ENCODE measurements at regions not wholly inside any gene's neighbourhood (a gene's known extent, or its start where the extent isn't known, plus 50 kb on each side); places are given as distances from the start of the nearest gene placed in this dataset.
A peak's percentile ranks its signal among the peaks of the same experiment; 100 is the strongest.

GRCh38 chr4:110900213-110900769 lies 277.4 kb upstream of the PITX2 start:
- no peak for DNase-seq

- DNase-seq = no peak
Measured at GRCh38 chr4:110902500-110902899, 279.6 kb upstream of the PITX2 start.

GRCh38 chr4:110904435-110905065 lies 281.7 kb upstream of the PITX2 start:
- DNase-seq = peak in 1 of 2 experiments; percentile 42

GRCh38 chr4:110905367-110905766 lies 282.5 kb upstream of the PITX2 start:
- DNase-seq = no peak

- no peak for DNase-seq
Measured at GRCh38 chr4:110907801-110908313, 285.0 kb upstream of the PITX2 start.

GRCh38 chr4:110914791-110915190 lies 291.9 kb upstream of the PITX2 start:
- no peak for DNase-seq

- no peak for DNase-seq
Measured at GRCh38 chr4:110915301-110915700, 292.4 kb upstream of the PITX2 start.

GRCh38 chr4:110916505-110916904 lies 293.6 kb upstream of the PITX2 start:
- no peak for DNase-seq

- no peak for DNase-seq
Measured at GRCh38 chr4:110917835-110918234, 295.0 kb upstream of the PITX2 start.

- DNase-seq = no peak
Measured at GRCh38 chr4:110920990-110921389, 298.1 kb upstream of the PITX2 start.

GRCh38 chr4:110924761-110925160 lies 301.9 kb upstream of the PITX2 start:
- DNase-seq = no peak

- DNase-seq = no peak
Measured at GRCh38 chr4:110926841-110927400, 304.0 kb upstream of the PITX2 start.

- no peak for DNase-seq
Measured at GRCh38 chr4:110933341-110933740, 310.5 kb upstream of the PITX2 start.

- DNase-seq = no peak
Measured at GRCh38 chr4:110944501-110944900, 321.6 kb upstream of the PITX2 start.

GRCh38 chr4:110945600-110945999 lies 322.7 kb upstream of the PITX2 start:
- DNase-seq = no peak

- DNase-seq = no peak
Measured at GRCh38 chr4:110949542-110949941, 326.7 kb upstream of the PITX2 start.

- DNase-seq = no peak
Measured at GRCh38 chr4:110950731-110951130, 327.9 kb upstream of the PITX2 start.

GRCh38 chr4:110953191-110953590 lies 330.3 kb upstream of the PITX2 start:
- no peak for DNase-seq

GRCh38 chr4:110953898-110954297 lies 331.0 kb upstream of the PITX2 start:
- DNase-seq = no peak

GRCh38 chr4:110955748-110956147 lies 332.9 kb upstream of the PITX2 start:
- no peak for DNase-seq

GRCh38 chr4:110959041-110959643 lies 336.3 kb upstream of the PITX2 start:
- DNase-seq = peak in 1 of 2 experiments; percentile 2

- DNase-seq = no peak
Measured at GRCh38 chr4:110961066-110961465, 338.2 kb upstream of the PITX2 start.

GRCh38 chr4:110962616-110963015 lies 339.7 kb upstream of the PITX2 start:
- no peak for DNase-seq

GRCh38 chr4:110963662-110964280 lies 340.9 kb upstream of the PITX2 start:
- DNase-seq = no peak
